ENCODE measurements at regions not wholly inside any gene's neighbourhood (a gene's known extent, or its start where the extent isn't known, plus 50 kb on each side); places are given as distances from the start of the nearest gene placed in this dataset.
"Not testable (repeated sequence)": the region's sequence is repeated elsewhere in the genome, so short reads cannot be mapped to it uniquely, and the experiment has no call there.

DNA sequence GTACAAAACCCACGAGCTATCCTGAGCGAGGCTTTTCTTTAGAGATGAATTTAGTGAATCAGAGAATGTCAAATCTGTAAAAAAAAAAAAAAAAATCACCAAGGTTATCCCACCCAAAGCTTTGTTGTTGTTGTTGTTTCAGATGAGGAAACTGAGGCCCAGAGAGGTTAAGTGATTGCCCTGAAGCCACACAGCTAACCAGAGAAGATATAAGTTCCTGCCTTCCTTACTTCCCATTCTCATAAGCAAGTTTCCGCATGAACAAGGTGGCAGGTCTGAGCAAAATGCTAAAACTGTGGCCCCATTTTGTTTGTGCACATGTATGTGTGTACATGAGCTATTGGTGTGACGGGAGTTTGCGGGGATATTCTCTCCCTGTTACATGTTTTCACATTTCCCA is 352.1 kb upstream of the ZFHX3 start:
- no peak overlapping the region for H3K9ac ChIP-seq (ENCODE audit: low read depth, low read length)
- H3K36me3 ChIP-seq (ENCODE audit: insufficient read depth, low read length): no peaks in the 10 kb centered on the region
- H3K4me3 ChIP-seq (ENCODE audit: low read length): no peak overlapping the region
- H3K27me3 ChIP-seq (ENCODE audit: control insufficient read depth, insufficient read depth, low read length): no peaks in the 10 kb centered on the region
- no peak overlapping the region for H3K4me2 ChIP-seq (ENCODE audit: low read length)
- no peaks in the 10 kb centered on the region for H3K9me3 ChIP-seq (replicated peaks; ENCODE audit: low read length)
- no peaks in the 10 kb centered on the region for H3K4me1 ChIP-seq (ENCODE audit: control insufficient read depth, insufficient read depth, low read length)

DNA sequence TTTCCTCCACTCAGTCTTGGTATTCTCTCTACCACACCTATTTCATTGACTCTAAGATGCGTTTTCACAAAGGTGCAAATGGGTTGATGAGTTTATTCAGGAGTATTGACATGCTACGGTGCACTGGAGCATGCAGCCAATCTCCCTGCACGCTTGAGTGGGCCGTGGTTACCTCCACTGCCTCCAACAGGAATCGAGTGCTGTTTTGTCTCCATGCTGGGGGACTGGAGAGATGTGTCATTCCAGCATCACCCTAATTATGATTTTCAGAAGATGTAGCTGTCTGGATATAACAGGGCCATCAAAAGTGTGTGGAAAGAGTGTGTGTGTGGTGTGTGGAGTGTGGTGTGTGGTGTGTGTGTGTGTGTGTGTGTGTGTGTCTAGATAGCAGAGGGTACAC is 351.6 kb upstream of the ZFHX3 start:
- Histone ChIP-seq H3K4me1 (ENCODE audit: control insufficient read depth, insufficient read depth, low read length) (no peaks in the 10 kb centered on the region), H3K4me2 (ENCODE audit: low read length) (no peak overlapping the region), H3K4me3 (ENCODE audit: low read length) (no peak overlapping the region), H3K9ac (ENCODE audit: low read depth, low read length) (no peak overlapping the region), H3K9me3 (replicated peaks; ENCODE audit: low read length) (no peaks in the 10 kb centered on the region), H3K36me3 (ENCODE audit: insufficient read depth, low read length) (no peaks in the 10 kb centered on the region), H3K27me3 (ENCODE audit: control insufficient read depth, insufficient read depth, low read length) (no peaks in the 10 kb centered on the region)

DNA sequence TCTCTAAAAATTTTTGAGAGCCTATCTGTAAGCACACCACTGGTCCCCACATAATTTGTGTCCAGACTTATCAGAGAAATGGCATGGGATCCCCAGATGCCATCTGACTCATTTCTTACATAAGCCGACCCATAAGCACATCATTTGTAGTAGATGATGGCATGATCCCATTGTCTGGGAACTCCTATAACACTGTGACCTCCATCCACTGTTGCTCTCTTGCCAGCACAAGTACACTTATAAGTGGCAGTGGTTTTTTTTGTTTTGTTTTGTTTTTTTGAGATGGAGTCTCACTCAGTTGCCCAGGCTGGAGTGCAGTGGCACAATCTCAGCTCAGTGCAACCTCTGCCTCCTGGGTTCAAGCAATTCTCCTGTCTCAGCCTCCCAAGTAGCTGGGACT is 350.7 kb upstream of the ZFHX3 start:
- H3K4me3 ChIP-seq (ENCODE audit: low read length); H3K27me3 ChIP-seq (ENCODE audit: control insufficient read depth, insufficient read depth, low read length); H3K9ac ChIP-seq (ENCODE audit: low read depth, low read length); H3K36me3 ChIP-seq (ENCODE audit: insufficient read depth, low read length); H3K4me1 ChIP-seq (ENCODE audit: control insufficient read depth, insufficient read depth, low read length); H3K4me2 ChIP-seq (ENCODE audit: low read length); H3K9me3 ChIP-seq (replicated peaks; ENCODE audit: low read length): not testable (repeated sequence)

DNA sequence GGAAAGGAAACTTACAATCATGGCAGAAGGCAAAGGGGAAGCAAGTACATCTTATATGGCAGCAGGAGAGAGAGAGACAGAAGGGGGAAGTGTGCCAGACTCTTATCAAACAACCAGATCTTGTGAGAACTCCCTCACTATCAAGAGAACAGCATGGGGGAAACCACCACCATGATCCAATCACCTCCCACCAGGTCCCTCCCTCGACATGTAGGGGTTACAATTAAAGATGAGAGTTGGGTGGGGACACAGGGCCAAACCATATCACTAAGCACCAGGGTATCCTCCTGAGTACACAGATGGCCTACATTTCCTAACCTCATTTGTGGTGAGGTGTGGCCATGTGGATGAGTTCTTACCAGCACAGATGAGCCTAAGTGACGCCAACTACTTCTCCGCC is 348.6 kb upstream of the ZFHX3 start:
- Histone ChIP-seq H3K9ac (ENCODE audit: low read depth, low read length) (no peak overlapping the region), H3K4me2 (ENCODE audit: low read length) (no peak overlapping the region), H3K4me3 (ENCODE audit: low read length) (no peak overlapping the region), H3K9me3 (replicated peaks; ENCODE audit: low read length) (no peaks in the 10 kb centered on the region), H3K36me3 (ENCODE audit: insufficient read depth, low read length) (no peaks in the 10 kb centered on the region), H3K27me3 (ENCODE audit: control insufficient read depth, insufficient read depth, low read length) (no peaks in the 10 kb centered on the region), H3K4me1 (ENCODE audit: control insufficient read depth, insufficient read depth, low read length) (no peaks in the 10 kb centered on the region)

DNA sequence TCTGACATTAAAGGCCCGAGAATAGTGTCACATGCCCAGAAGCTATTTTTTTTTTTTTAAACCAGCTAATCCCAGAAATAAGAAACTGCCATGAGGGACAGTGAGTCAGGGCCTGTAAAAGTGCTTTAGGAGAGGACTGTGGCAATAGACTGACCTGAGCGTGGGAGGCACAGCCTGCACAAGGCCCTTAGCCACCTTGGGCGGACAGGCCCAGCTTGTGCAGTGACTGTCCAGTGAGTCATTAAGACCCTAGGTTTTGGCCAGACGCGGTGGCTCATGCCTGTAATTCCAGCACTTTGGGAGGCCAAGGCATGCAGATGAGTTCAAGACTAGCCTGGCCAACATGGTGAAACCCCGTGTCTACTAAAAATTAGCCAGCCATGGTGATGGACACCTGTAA is 343.0 kb upstream of the ZFHX3 start:
- no peak overlapping the region for H3K4me3 ChIP-seq (ENCODE audit: low read length)
- H3K27me3 ChIP-seq (ENCODE audit: control insufficient read depth, insufficient read depth, low read length): no peaks in the 10 kb centered on the region
- H3K36me3 ChIP-seq (ENCODE audit: insufficient read depth, low read length): no peaks in the 10 kb centered on the region
- peaks cover 12% of the 10 kb centered on the region for H3K4me1 ChIP-seq (ENCODE audit: control insufficient read depth, insufficient read depth, low read length)
- H3K4me2 ChIP-seq (ENCODE audit: low read length): no peak overlapping the region
- H3K9me3 ChIP-seq (replicated peaks; ENCODE audit: low read length): no peaks in the 10 kb centered on the region
- H3K9ac ChIP-seq (ENCODE audit: low read depth, low read length): no peak overlapping the region

DNA sequence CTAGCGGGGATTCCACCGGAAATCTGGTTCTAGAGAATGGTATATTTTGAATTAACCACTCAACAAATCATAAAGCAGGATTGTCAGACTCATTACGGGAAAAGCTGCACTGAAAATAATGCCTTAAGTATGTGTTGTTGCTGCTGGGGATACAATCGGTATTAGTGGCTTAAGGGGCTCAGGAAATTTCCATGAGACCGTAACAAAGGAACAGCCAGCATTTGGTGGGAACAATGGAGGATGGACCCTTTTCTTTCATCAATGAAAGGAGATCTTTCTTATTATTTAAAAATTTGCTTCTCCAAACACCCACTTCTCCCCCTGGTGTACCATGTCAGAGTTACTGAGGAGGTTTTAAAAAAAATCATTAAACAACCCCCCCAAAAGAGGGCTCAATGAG is 342.6 kb upstream of the ZFHX3 start:
- H3K9ac ChIP-seq (ENCODE audit: low read depth, low read length): no peak overlapping the region
- H3K27me3 ChIP-seq (ENCODE audit: control insufficient read depth, insufficient read depth, low read length): no peaks in the 10 kb centered on the region
- no peaks in the 10 kb centered on the region for H3K36me3 ChIP-seq (ENCODE audit: insufficient read depth, low read length)
- peaks cover 12% of the 10 kb centered on the region for H3K4me1 ChIP-seq (ENCODE audit: control insufficient read depth, insufficient read depth, low read length)
- no peak overlapping the region for H3K4me2 ChIP-seq (ENCODE audit: low read length)
- H3K4me3 ChIP-seq (ENCODE audit: low read length): no peak overlapping the region
- no peaks in the 10 kb centered on the region for H3K9me3 ChIP-seq (replicated peaks; ENCODE audit: low read length)

DNA sequence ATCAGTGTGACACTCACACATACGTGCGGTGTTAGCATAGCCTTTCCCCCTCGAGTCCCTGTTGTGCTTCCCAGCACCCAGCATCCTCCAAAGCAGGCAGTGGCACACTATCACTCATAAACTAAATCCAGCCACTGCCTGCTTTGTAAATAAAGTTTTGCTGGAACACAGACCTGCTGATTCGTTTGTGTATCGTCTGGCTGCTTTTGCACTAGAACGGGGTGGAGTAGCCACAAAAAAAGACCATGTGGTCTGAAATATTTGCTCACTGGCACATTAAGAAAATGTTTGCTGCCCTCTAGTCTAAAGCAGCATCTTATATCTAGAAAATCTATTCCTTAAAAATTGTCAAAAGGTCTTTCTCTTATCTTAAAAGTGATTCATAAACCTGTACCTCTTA is 341.2 kb upstream of the ZFHX3 start:
- no peak overlapping the region for H3K4me3 ChIP-seq (ENCODE audit: low read length)
- H3K9ac ChIP-seq (ENCODE audit: low read depth, low read length): no peak overlapping the region
- H3K4me2 ChIP-seq (ENCODE audit: low read length): no peak overlapping the region
- H3K27me3 ChIP-seq (ENCODE audit: control insufficient read depth, insufficient read depth, low read length): no peaks in the 10 kb centered on the region
- no peaks in the 10 kb centered on the region for H3K36me3 ChIP-seq (ENCODE audit: insufficient read depth, low read length)
- H3K4me1 ChIP-seq (ENCODE audit: control insufficient read depth, insufficient read depth, low read length): peaks cover 12% of the 10 kb centered on the region
- no peaks in the 10 kb centered on the region for H3K9me3 ChIP-seq (replicated peaks; ENCODE audit: low read length)

DNA sequence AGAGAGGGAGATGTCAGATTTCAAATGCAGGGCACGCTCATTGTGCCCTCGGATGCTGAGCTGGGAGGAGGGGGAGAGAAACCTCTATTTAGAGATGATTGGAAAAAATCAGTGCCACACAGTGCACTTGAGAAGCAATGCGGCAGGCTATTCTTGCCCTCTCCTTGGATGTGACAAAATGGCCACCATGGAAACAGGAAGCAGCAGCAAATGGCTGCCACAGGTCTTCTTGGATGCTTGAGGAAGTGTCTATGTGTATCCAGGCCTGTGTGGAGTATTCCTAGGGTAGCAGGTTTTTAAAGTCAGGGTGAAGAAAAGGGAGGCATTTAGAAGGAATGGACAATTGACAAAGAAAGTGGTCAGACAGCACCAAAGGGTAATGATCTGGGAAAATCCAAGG is 340.1 kb upstream of the ZFHX3 start:
- no peaks in the 10 kb centered on the region for H3K36me3 ChIP-seq (ENCODE audit: insufficient read depth, low read length)
- no peak overlapping the region for H3K4me2 ChIP-seq (ENCODE audit: low read length)
- no peak overlapping the region for H3K9ac ChIP-seq (ENCODE audit: low read depth, low read length)
- peaks cover 12% of the 10 kb centered on the region for H3K4me1 ChIP-seq (ENCODE audit: control insufficient read depth, insufficient read depth, low read length)
- H3K4me3 ChIP-seq (ENCODE audit: low read length): no peak overlapping the region
- no peaks in the 10 kb centered on the region for H3K9me3 ChIP-seq (replicated peaks; ENCODE audit: low read length)
- H3K27me3 ChIP-seq (ENCODE audit: control insufficient read depth, insufficient read depth, low read length): no peaks in the 10 kb centered on the region

DNA sequence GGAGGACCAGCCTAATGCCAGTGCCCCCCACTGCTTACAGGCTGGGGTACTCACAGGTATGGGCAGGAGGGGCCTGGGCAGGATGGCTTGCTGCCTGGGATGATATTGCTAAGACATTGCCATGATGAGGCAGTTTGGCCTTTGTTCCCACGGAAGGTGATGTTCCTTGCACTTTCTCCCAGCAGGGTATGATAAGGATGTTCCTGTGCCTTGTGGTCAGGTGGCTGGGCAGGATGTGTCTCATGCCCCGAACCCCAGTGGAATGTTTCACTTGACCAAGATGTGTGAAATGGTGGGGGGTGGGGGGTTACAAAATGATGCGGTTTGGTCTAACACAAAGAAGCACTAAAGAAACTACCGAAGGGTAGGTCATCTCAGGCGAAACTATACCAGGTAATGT is 337.8 kb upstream of the ZFHX3 start:
- H3K4me1 ChIP-seq (ENCODE audit: control insufficient read depth, insufficient read depth, low read length): peaks cover 7% of the 10 kb centered on the region
- H3K36me3 ChIP-seq (ENCODE audit: insufficient read depth, low read length): no peaks in the 10 kb centered on the region
- no peak overlapping the region for H3K4me2 ChIP-seq (ENCODE audit: low read length)
- no peak overlapping the region for H3K9ac ChIP-seq (ENCODE audit: low read depth, low read length)
- H3K27me3 ChIP-seq (ENCODE audit: control insufficient read depth, insufficient read depth, low read length): no peaks in the 10 kb centered on the region
- H3K9me3 ChIP-seq (replicated peaks; ENCODE audit: low read length): no peaks in the 10 kb centered on the region
- H3K4me3 ChIP-seq (ENCODE audit: low read length): no peak overlapping the region

DNA sequence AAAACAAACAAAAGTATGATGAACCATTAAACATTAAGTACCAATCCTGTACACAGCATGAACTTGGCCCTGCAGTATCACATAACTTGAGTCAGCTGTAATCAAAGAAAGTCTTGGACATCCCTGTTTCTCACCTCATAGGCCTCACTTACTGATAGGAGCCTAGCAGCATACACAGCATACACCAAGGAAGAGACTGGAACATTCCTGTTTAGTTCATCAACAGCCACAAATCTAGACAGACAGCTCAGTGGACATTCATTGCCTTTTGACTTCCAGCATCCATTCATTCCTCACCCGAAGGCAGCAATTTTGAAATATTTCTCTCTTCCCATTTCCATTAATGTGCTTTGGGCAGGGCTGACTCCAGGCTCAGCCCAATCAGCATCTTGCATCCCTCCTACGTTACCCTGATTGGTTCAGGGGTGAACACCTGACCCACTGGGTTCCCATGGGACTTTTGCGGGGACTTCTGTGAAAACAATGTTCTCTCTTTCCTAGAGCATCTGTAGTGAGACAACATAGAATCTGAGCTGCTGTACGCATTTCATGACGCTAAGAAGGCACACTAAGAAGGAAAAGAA is 336.7 kb upstream of the ZFHX3 start:
- Histone ChIP-seq H3K4me3 (ENCODE audit: low read length) (no peak overlapping the region), H3K9ac (ENCODE audit: low read depth, low read length) (no peak overlapping the region), H3K4me1 (ENCODE audit: control insufficient read depth, insufficient read depth, low read length) (no peaks in the 10 kb centered on the region), H3K27me3 (ENCODE audit: control insufficient read depth, insufficient read depth, low read length) (no peaks in the 10 kb centered on the region), H3K4me2 (ENCODE audit: low read length) (no peak overlapping the region), H3K36me3 (ENCODE audit: insufficient read depth, low read length) (no peaks in the 10 kb centered on the region), H3K9me3 (replicated peaks; ENCODE audit: low read length) (no peaks in the 10 kb centered on the region)

DNA sequence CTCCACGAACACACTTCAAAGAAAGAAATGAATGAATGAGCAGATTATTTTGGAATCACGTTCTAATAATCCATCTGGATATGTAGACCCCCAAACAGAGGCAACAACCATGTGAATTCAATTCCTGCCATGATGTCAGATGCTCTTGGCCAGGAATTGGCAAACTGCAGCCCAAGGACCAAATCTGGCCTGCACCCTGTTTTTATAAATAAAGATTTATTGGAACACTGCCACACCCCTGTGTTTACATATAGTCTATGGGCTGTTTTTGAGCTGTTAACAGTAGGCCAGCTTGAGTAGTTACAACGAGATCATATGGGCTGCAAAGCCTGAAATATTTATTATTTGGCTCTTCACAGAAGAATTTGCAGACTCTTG is 336.0 kb upstream of the ZFHX3 start:
- no peak overlapping the region for H3K9ac ChIP-seq (ENCODE audit: low read depth, low read length)
- H3K4me3 ChIP-seq (ENCODE audit: low read length): no peak overlapping the region
- H3K4me2 ChIP-seq (ENCODE audit: low read length): no peak overlapping the region

DNA sequence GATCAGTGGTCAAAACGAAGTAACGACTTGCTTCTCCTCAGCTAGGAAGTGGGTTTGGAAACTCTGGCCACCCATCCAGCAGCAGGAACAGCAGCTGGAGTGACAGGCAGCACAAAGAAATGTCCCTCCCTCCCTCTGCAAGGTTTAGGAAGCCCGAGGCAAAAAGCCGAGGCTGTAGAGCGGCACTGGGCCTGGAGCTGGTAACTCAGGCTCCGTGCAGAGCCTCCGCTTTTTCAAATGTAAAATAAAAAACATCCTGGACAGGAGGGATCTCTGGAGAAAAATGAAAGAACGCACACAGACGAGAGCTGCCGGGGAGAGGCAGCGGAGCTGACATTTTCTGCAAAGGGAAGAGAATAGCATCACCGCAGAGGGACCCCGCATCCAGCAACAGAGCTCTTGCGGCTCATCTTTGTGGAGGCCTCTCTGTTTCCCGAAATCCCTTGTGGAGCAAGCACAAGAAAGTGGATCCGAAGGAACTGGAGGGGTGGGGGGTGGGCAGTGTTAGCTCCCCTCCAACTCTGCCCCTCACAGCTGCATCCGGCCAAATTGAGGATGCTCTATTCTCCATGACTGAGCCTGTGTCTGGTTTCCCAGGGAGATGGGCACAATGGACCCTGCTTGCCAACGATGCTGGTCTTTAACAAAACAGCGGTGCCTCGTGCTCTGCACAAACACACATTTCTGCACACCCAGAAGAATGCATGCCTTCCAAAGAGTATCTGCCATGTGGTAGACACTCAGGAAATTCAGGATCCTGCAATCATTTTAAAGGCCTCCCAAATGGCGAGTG is 335.5 kb upstream of the ZFHX3 start:
- Histone ChIP-seq H3K9me3 (replicated peaks; ENCODE audit: low read length) (no peaks in the 10 kb centered on the region), H3K4me3 (ENCODE audit: low read length) (no peak overlapping the region), H3K9ac (ENCODE audit: low read depth, low read length) (no peak overlapping the region), H3K4me1 (ENCODE audit: control insufficient read depth, insufficient read depth, low read length) (no peaks in the 10 kb centered on the region), H3K36me3 (ENCODE audit: insufficient read depth, low read length) (no peaks in the 10 kb centered on the region), H3K4me2 (ENCODE audit: low read length) (no peak overlapping the region), H3K27me3 (ENCODE audit: control insufficient read depth, insufficient read depth, low read length) (no peaks in the 10 kb centered on the region)

More for the DNA sequence above, 336.0 kb upstream of the ZFHX3 start:
- H3K4me1 ChIP-seq (ENCODE audit: control insufficient read depth, insufficient read depth, low read length): no peaks in the 10 kb centered on the region
- H3K27me3 ChIP-seq (ENCODE audit: control insufficient read depth, insufficient read depth, low read length): no peaks in the 10 kb centered on the region
- H3K36me3 ChIP-seq (ENCODE audit: insufficient read depth, low read length): no peaks in the 10 kb centered on the region
- H3K9me3 ChIP-seq (replicated peaks; ENCODE audit: low read length): no peaks in the 10 kb centered on the region
